ENCODE measurements at regions not wholly inside any gene's neighbourhood (a gene's known extent, or its start where the extent isn't known, plus 50 kb on each side); places are given as distances from the start of the nearest gene placed in this dataset.

DNA sequence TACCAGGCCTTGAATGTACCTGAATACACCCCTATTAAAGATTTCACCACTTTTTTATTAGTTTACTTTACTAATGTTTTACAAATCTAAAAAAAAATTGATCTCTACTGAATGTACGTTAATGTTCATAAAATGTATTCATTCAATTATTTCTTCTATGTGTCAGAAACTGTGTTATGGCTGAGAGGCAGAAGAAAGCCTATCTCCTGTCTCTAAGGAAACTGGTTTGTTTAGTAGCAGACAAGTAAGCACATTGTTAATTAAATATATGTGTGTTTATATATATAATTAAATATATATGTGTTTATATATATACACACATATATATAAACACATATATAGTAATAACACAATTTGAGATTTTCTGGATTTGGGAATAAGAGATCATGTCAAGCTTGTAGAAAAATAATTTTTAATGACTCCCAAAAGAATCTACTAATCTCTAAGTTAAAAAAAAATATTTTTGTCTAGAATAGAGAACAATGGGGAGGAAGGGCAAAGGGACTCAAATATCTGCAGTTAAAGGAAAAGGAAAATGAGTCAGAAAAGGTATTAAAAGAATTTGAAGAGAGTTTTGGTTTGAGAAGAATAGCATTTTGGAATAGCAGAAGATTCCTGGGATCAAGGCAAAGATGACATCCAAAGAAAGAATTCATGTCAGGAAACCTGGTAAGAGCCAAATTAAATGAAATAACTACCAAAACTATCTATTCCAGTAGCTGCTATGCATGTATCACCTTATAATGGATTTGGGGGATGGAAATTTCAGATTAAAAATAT lies 92.1 kb downstream of the CH25H start:
- TF ChIP-seq, protein P1, sequence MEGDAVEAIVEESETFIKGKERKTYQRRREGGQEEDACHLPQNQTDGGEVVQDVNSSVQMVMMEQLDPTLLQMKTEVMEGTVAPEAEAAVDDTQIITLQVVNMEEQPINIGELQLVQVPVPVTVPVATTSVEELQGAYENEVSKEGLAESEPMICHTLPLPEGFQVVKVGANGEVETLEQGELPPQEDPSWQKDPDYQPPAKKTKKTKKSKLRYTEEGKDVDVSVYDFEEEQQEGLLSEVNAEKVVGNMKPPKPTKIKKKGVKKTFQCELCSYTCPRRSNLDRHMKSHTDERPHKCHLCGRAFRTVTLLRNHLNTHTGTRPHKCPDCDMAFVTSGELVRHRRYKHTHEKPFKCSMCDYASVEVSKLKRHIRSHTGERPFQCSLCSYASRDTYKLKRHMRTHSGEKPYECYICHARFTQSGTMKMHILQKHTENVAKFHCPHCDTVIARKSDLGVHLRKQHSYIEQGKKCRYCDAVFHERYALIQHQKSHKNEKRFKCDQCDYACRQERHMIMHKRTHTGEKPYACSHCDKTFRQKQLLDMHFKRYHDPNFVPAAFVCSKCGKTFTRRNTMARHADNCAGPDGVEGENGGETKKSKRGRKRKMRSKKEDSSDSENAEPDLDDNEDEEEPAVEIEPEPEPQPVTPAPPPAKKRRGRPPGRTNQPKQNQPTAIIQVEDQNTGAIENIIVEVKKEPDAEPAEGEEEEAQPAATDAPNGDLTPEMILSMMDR (IDR thresholded peaks at IDR 0.05; ENCODE audit: insufficient read depth, low read depth, low read length) = no peak
- no peak for TF ChIP-seq EZH2 (IDR thresholded peaks at IDR 0.05; ENCODE audit: insufficient read depth, low read length)

Measured in astrocyte (in vitro differentiated cells and primary cell).